HCT116 (cell line): ENCODE measurements at regions not wholly inside any gene's neighbourhood (a gene's known extent, or its start where the extent isn't known, plus 50 kb on each side); places are given as distances from the start of the nearest gene placed in this dataset.

Experiments
- ATAC-seq: fragments of 200-7000 bp; cut with Tn5 transposase; 2 replicates; pipeline ENCODE4 v1.9.1; 2020; ENCODE audit warnings: mild to moderate bottlenecking, moderate library complexity
- BruUV-seq: library from RNA; stranded (reverse); fragments of 400-500 nt; replicated peaks from 2 replicates; lab custom pipeline; 2021; lab: Mats Ljungman, UMichigan
- CTCF ChIA-PET: fragments of 300-600 bp; sonication (Branson Sonifier 250); formaldehyde crosslinking; loops from one replicate; lab custom pipeline; 2021; ENCODE audit warnings: antibody characterized with exemption; lab: Charles Lee
- POLR2A ChIA-PET: fragments of 300-600, 350-600 bp; sonication (Branson Sonifier 250); formaldehyde crosslinking; loops from one replicate; lab custom pipeline; 2021; ENCODE audit warnings: antibody characterized with exemption; lab: Charles Lee
- RAD21 ChIA-PET, 2 experiments: fragments of 300-600 bp; sonication (Branson Sonifier 250); formaldehyde crosslinking; loops; one replicate each; lab custom pipeline; 2023; ENCODE audit warnings: low total read pairs in 2 of 2; ENCODE audit not compliant: uncharacterized antibody in 2 of 2, unreplicated experiment in 2 of 2, low non-redundant PET in 1 of 2; lab: Charles Lee
- DNase-seq: peaks from one replicate; pipeline ENCODE4 v3.0.0-alpha.2; 2010; ENCODE audit warnings: low read depth, low spot score
- H2AFZ ChIP-seq: fragments of 200-600 bp; shearing (Covaris generic), sonication (generic); 2 replicates; pipeline ENCODE4 v1.6.1; 2017; ENCODE audit warnings: low read depth, mixed run types, mixed read lengths, antibody characterized with exemption, low read length; ENCODE audit not compliant: poor library complexity, severe bottlenecking
- H3K27ac ChIP-seq: 2 replicates; pipeline ENCODE4 v1.5.1; 2012; ENCODE audit warnings: low read depth, low read length
- H3K27me3 ChIP-seq: fragments of 200-600 bp; sonication (generic); 2 replicates; pipeline ENCODE4 v1.6.1; 2016; ENCODE audit warnings: mixed run types, low read length, mixed read lengths; ENCODE audit not compliant: insufficient read depth
- H3K36me3 ChIP-seq, 2 experiments: fragments of 200-500 bp in 1 of 2; fragments of 200-600 bp in 1 of 2; sonication (Bioruptor generic) in 1 of 2; sonication (generic) in 1 of 2; 2 replicates each; pipeline versions ENCODE4 v1.5.1 to v1.6.1; 2014 to 2016; ENCODE audit warnings: low read length in 2 of 2, inconsistent platforms in 1 of 2, mixed read lengths in 1 of 2, mixed run types in 1 of 2; ENCODE audit not compliant: insufficient read depth in 2 of 2, control insufficient read depth in 1 of 2
- H3K4me1 ChIP-seq, 2 experiments: fragments of 200-600 bp in 1 of 2; sonication (generic) in 1 of 2; 2 replicates each; pipeline versions ENCODE4 v1.5.1 to v1.6.1; 2012 to 2017; ENCODE audit warnings: low read length in 2 of 2, inconsistent platforms in 1 of 2, mild to moderate bottlenecking in 1 of 2, mixed read lengths in 1 of 2, mixed run types in 1 of 2, moderate library complexity in 1 of 2; ENCODE audit not compliant: insufficient read depth in 2 of 2, control insufficient read depth in 1 of 2
- H3K4me2 ChIP-seq: fragments of 200-600 bp; sonication (generic); 2 replicates; pipeline ENCODE4 v1.6.1; 2017; ENCODE audit warnings: mixed run types, low read length, mixed read lengths
- H3K4me3 ChIP-seq, 2 experiments: fragments of 200-600 bp in 1 of 2; sonication (generic) in 1 of 2; replicated peaks in 1 of 2; 2 replicates each; pipeline ENCODE4 v1.5.1; 2011 to 2016; ENCODE audit warnings: low read length in 2 of 2, control low read depth in 1 of 2, low read depth in 1 of 2, mild to moderate bottlenecking in 1 of 2, mixed read lengths in 1 of 2, mixed run types in 1 of 2
- H3K79me2 ChIP-seq: fragments of 200-600 bp; sonication (generic); 2 replicates; pipeline ENCODE4 v1.6.1; 2017; ENCODE audit warnings: mild to moderate bottlenecking, mixed run types, low read length, moderate library complexity, mixed read lengths; ENCODE audit not compliant: insufficient read depth
- H3K9ac ChIP-seq: fragments of 200-600 bp; sonication (generic); 2 replicates; pipeline ENCODE4 v1.6.1; 2016; ENCODE audit warnings: low read length, mixed read lengths
- H3K9me2 ChIP-seq: fragments of 200-600 bp; sonication (generic), shearing (Covaris generic); 2 replicates; pipeline ENCODE4 v1.6.1; 2017; ENCODE audit warnings: mixed run types, mild to moderate bottlenecking, moderate library complexity; ENCODE audit not compliant: insufficient read depth
- H3K9me3 ChIP-seq, 2 experiments: fragments of 200-500 bp in 1 of 2; fragments of 200-600 bp in 1 of 2; sonication (Bioruptor generic) in 1 of 2; sonication (generic) in 1 of 2; 2 replicates each; pipeline ENCODE4 v1.6.1; 2014 to 2017; ENCODE audit warnings: low read length in 2 of 2, mixed read lengths in 2 of 2, inconsistent platforms in 1 of 2, low read depth in 1 of 2, mild to moderate bottlenecking in 1 of 2, mixed run types in 1 of 2, moderate library complexity in 1 of 2; ENCODE audit not compliant: control insufficient read depth in 1 of 2, insufficient read depth in 1 of 2
- H4K20me1 ChIP-seq: fragments of 200-600 bp; sonication (generic), shearing (Covaris generic); 2 replicates; pipeline ENCODE4 v1.6.1; 2017; ENCODE audit warnings: mixed run types, mild to moderate bottlenecking, moderate library complexity; ENCODE audit not compliant: insufficient read depth
- CBX3 ChIP-seq: IDR thresholded peaks from 2 replicates; pipeline ENCODE4 v1.6.1; 2012; ENCODE audit warnings: low read depth
- EGR1 ChIP-seq: IDR thresholded peaks from 2 replicates; pipeline ENCODE4 v1.6.1; 2012; ENCODE audit warnings: low read depth
- ELF1 ChIP-seq: IDR thresholded peaks from 2 replicates; pipeline ENCODE4 v1.6.1; 2012; ENCODE audit warnings: low read depth, borderline replicate concordance
- EZH2phosphoT487 ChIP-seq: fragments of 200-600 bp; IDR thresholded peaks from 2 replicates; pipeline ENCODE4 v1.6.1; 2018; ENCODE audit warnings: antibody characterized with exemption, borderline replicate concordance
- FOSL1 ChIP-seq: IDR thresholded peaks from 2 replicates; pipeline ENCODE4 v1.6.1; 2012; ENCODE audit warnings: low read depth
- JUND ChIP-seq: IDR thresholded peaks from 2 replicates; pipeline ENCODE4 v1.6.1; 2012
- POLR2AphosphoS5 ChIP-seq: IDR thresholded peaks from 2 replicates; pipeline ENCODE4 v1.6.1; 2011; ENCODE audit warnings: mild to moderate bottlenecking, low read depth, low read length, moderate library complexity
- RAD21 ChIP-seq: IDR thresholded peaks from 2 replicates; pipeline ENCODE4 v1.6.1; 2012; ENCODE audit warnings: low read depth, mild to moderate bottlenecking
- REST ChIP-seq: IDR thresholded peaks from 2 replicates; pipeline ENCODE4 v1.6.1; 2012; ENCODE audit warnings: low read depth
- SIN3A ChIP-seq: IDR thresholded peaks from 2 replicates; pipeline ENCODE4 v1.6.1; 2012; ENCODE audit warnings: low read depth
- SP1 ChIP-seq: IDR thresholded peaks from 2 replicates; pipeline ENCODE4 v1.6.1; 2012; ENCODE audit warnings: low read depth
- ZFX ChIP-seq: fragments of 450-650 bp; IDR thresholded peaks from 2 replicates; pipeline ENCODE4 v1.6.1; 2017
- ZNF274 ChIP-seq: fragments of 200-500 bp; sonication (Bioruptor generic); IDR thresholded peaks from 2 replicates; pipeline ENCODE4 v1.6.1; 2014; ENCODE audit warnings: mild to moderate bottlenecking, low read depth, low read length, inconsistent platforms
- intact Hi-C: fragments of 100-400 bp; cut with micrococcal nuclease; formaldehyde crosslinking; loops from 2 replicates; pipeline ENCODE4 v1.10.0; 2022
- TF ChIP-seq, protein P1 (sequence below): IDR thresholded peaks from 2 replicates; pipeline ENCODE4 v1.6.1; 2011; ENCODE audit warnings: mild to moderate bottlenecking, low read length, moderate library complexity; ENCODE audit not compliant: insufficient replicate concordance; ENCODE audit errors: extremely low read depth
- TF ChIP-seq, protein P2 (sequence below): IDR thresholded peaks from 2 replicates; pipeline ENCODE4 v1.6.1; 2012

DNA sequence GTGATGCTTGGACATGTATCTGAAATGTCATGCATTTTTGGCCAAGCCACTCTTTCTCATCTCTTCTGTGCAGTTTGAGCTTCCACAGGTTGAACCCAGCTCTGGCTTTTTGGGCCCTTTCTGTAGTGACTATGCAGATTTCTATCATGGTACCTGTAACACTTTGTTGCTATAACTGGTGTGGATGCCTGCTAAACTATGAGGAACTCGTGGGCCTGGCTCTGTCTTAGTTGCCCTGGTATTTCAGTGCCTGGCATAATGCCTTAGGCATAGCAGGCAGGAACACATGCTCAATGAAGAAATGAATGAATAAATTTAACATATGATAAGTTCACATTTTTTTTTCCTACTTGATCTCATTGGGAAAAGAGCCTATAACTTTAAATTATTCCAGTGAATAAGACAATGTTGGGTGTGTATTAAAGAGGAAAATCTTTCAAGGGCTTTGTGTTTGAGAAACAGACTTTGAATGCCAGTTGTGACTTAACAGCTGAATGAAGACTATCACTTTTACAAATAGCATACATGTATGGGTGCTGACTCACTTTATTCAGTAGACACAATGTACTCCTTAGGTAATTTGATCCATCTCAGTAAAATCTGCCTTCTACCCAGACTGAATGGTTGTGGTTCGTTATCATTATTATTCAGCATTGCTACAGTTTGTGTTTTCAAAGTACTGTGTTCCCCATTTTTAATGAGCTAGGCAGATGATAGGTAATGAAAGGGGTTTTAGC is 86.4 kb upstream of the MAP4K3 start:
- no peaks in the 10 kb centered on the region for H3K79me2 ChIP-seq
- H3K9ac ChIP-seq = no peak overlapping the region
- no peaks in the 10 kb centered on the region for H4K20me1 ChIP-seq
- ChIA-PET RAD21 (no interaction called here), CTCF (no interaction called here), POLR2A (no interaction called here)
- ATAC-seq = peak; percentile 75
- H3K4me2 ChIP-seq = peak overlapping the region; percentile 50
- no peak overlapping the region for H3K4me3 ChIP-seq
- TF ChIP-seq FOSL1 (peak; percentile 34; the same call in 1 of the 2 replicates), JUND (peak; percentile 35; the same call in 1 of the 2 replicates), POLR2AphosphoS5 (no peak)
- no peaks in the 10 kb centered on the region for H3K36me3 ChIP-seq
- no peak overlapping the region for H2AFZ ChIP-seq
- peaks cover 4 to 12% of the 10 kb centered on the region in 2 experiments for H3K4me1 ChIP-seq
- no peaks in the 10 kb centered on the region for H3K27me3 ChIP-seq
- no peaks in the 10 kb centered on the region for H3K9me2 ChIP-seq
- H3K9me3 ChIP-seq = peaks cover 0 to 7% of the 10 kb centered on the region in 2 experiments; a peak in 1 of 4 replicates
- intact Hi-C loops = no loop called here
- DNase-seq = peak; percentile 8
- BruUV-seq = no TSS peak
- no peak overlapping the region for H3K27ac ChIP-seq

GRCh38 chr2:39524061-39524460 is 87.0 kb upstream of the MAP4K3 start:
- Histone ChIP-seq H3K27me3 (no peaks in the 10 kb centered on the region), H4K20me1 (no peaks in the 10 kb centered on the region), H3K4me3 (no peak overlapping the region), H3K9me3 (peaks cover 0 to 7% of the 10 kb centered on the region in 2 experiments; a peak in 1 of 4 replicates), H3K27ac (no peak overlapping the region), H3K36me3 (no peaks in the 10 kb centered on the region), H3K4me1 (peaks cover 4 to 12% of the 10 kb centered on the region in 2 experiments), H3K9ac (no peak overlapping the region), H3K9me2 (no peaks in the 10 kb centered on the region), H3K4me2 (peak overlapping the region; percentile 50), H3K79me2 (no peaks in the 10 kb centered on the region), H2AFZ (no peak overlapping the region)
- POLR2A ChIA-PET = no interaction called here
- CTCF ChIA-PET = no interaction called here
- RAD21 ChIA-PET = no interaction called here
- DNase-seq (no peak), ATAC-seq (no peak)
- intact Hi-C loops = no loop called here
- no TSS peak for BruUV-seq
- TF ChIP-seq ZNF274 = no peak
- TF ChIP-seq, protein P1, sequence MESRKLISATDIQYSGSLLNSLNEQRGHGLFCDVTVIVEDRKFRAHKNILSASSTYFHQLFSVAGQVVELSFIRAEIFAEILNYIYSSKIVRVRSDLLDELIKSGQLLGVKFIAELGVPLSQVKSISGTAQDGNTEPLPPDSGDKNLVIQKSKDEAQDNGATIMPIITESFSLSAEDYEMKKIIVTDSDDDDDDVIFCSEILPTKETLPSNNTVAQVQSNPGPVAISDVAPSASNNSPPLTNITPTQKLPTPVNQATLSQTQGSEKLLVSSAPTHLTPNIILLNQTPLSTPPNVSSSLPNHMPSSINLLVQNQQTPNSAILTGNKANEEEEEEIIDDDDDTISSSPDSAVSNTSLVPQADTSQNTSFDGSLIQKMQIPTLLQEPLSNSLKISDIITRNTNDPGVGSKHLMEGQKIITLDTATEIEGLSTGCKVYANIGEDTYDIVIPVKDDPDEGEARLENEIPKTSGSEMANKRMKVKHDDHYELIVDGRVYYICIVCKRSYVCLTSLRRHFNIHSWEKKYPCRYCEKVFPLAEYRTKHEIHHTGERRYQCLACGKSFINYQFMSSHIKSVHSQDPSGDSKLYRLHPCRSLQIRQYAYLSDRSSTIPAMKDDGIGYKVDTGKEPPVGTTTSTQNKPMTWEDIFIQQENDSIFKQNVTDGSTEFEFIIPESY = no peak
- no peak for TF ChIP-seq EGR1
- no peak for TF ChIP-seq SP1
- no peak for TF ChIP-seq EZH2phosphoT487
- no peak for TF ChIP-seq CBX3
- TF ChIP-seq ZFX = no peak
- TF ChIP-seq ELF1 = no peak
- no peak for TF ChIP-seq RAD21
- no peak for TF ChIP-seq REST
- TF ChIP-seq, protein P2, sequence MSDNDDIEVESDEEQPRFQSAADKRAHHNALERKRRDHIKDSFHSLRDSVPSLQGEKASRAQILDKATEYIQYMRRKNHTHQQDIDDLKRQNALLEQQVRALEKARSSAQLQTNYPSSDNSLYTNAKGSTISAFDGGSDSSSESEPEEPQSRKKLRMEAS = no peak
- TF ChIP-seq SIN3A = no peak
